Vagina (tissue), 2 donors: ENCODE measurements at regions not wholly inside any gene's neighbourhood (a gene's known extent, or its start where the extent isn't known, plus 50 kb on each side); places are given as distances from the start of the nearest gene placed in this dataset.

Experiments used
- POLR2A ChIP-seq, 2 donors: fragments of 450-650 bp; IDR thresholded peaks; one replicate each; pipeline ENCODE4 v1.6.1; 2017; ENCODE audit warnings: antibody characterized with exemption in 2 of 2, mild to moderate bottlenecking in 2 of 2, moderate library complexity in 2 of 2
- POLR2AphosphoS5 ChIP-seq, 2 donors: sonication (generic); formaldehyde crosslinking; IDR thresholded peaks; one replicate each; pipeline ENCODE4 v1.9.0; 2017; ENCODE audit warnings: antibody characterized with exemption in 2 of 2, mild to moderate bottlenecking in 2 of 2, low read depth in 1 of 2; ENCODE audit not compliant: insufficient read depth in 1 of 2
- TF ChIP-seq, protein P1 (sequence below), 3 experiments: fragments of 450-650 bp in 2 of 3; fragments of 200-600 bp in 1 of 3; sonication (generic) in 1 of 3; IDR thresholded peaks; one replicate each; pipeline ENCODE4 v1.5.1; 2017 to 2019; ENCODE audit warnings: antibody characterized with exemption in 3 of 3, mild to moderate bottlenecking in 2 of 3, moderate library complexity in 2 of 3

DNA sequence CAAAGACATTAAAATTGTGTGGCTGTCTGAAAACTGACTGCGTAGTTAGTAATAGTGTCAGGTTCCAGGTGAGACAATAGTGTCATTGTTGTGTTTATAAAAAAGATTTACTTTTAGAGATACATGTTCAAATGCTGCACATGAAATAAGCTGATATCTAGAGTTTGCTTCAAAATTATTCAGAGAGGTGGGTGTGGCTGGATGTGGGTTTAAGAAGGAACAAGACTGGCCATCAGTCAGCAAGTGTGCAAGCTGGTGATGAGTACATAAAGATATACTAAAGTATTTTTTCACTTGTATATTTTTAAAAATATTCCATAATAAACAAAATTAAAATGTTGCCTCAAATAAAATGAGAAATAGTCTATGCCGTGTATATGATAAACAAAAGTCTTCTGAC is 190.6 kb downstream of the ARRDC4 start:
- TF ChIP-seq, protein P1, sequence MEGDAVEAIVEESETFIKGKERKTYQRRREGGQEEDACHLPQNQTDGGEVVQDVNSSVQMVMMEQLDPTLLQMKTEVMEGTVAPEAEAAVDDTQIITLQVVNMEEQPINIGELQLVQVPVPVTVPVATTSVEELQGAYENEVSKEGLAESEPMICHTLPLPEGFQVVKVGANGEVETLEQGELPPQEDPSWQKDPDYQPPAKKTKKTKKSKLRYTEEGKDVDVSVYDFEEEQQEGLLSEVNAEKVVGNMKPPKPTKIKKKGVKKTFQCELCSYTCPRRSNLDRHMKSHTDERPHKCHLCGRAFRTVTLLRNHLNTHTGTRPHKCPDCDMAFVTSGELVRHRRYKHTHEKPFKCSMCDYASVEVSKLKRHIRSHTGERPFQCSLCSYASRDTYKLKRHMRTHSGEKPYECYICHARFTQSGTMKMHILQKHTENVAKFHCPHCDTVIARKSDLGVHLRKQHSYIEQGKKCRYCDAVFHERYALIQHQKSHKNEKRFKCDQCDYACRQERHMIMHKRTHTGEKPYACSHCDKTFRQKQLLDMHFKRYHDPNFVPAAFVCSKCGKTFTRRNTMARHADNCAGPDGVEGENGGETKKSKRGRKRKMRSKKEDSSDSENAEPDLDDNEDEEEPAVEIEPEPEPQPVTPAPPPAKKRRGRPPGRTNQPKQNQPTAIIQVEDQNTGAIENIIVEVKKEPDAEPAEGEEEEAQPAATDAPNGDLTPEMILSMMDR (IDR thresholded peaks at IDR 0.05), result no peak
- TF ChIP-seq POLR2AphosphoS5 (IDR thresholded peaks at IDR 0.05; ENCODE audit: insufficient read depth in 1 of 2, low read depth in 1 of 2), result no peak
- TF ChIP-seq POLR2A (IDR thresholded peaks at IDR 0.05), result no peak
